VCaP (cell line): ENCODE measurements at regions not wholly inside any gene's neighbourhood (a gene's known extent, or its start where the extent isn't known, plus 50 kb on each side); places are given as distances from the start of the nearest gene placed in this dataset.

Experiments
- H3K27ac ChIP-seq: fragments of 450-650 bp; 2 replicates; pipeline ENCODE4 v1.5.1; 2017
- CTCF ChIP-seq: fragments of 450-650 bp; conservative IDR thresholded peaks from 2 replicates; pipeline ENCODE4 v1.5.1; 2017; ENCODE audit warnings: mild to moderate bottlenecking, moderate library complexity

DNA sequence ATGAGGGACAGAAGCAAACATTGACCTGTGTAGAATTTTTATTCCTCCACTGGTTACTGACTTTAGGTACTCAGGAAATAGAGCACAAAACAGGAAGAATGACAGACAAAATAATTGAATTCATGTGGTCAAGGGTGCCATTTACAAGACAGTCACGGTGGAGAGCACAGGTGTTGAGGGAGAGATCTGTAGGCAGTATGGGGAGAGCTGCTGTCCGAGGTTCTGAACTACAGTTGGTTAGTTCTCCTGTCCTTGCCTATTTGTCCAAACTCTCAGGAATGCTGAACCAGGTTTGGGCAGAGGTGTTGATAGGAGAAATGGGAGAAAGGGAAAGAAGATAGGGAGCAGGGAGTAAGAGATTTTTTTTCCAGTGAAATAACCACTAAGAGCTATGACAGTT lies 178.5 kb upstream of the ZBTB20 start:
- no peak overlapping the region for H3K27ac ChIP-seq
- no peak for TF ChIP-seq CTCF

DNA sequence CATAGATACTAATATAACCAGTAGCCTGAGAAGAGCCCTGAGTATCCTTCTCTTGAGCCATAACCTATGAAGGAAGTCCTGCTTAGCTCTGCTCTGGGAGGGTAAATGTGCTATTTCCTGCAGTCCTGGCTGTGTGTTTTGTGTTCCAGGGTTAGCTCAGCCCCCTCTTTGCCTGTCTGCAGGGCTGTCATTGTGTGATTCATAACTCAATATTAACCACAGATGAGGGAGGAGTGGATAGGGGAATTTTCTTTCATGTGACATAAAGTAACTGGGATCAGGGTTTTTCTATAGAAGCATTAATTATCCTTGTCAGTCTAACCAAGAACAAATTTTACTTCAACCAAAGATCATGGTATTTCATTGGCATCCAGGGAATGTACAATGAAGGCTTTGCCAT lies 183.3 kb upstream of the ZBTB20 start:
- no peak overlapping the region for H3K27ac ChIP-seq
- no peak for TF ChIP-seq CTCF

GRCh38 chr3:115332998-115333397 lies 185.9 kb upstream of the ZBTB20 start:
- H3K27ac ChIP-seq = no peak overlapping the region
- no peak for TF ChIP-seq CTCF

DNA sequence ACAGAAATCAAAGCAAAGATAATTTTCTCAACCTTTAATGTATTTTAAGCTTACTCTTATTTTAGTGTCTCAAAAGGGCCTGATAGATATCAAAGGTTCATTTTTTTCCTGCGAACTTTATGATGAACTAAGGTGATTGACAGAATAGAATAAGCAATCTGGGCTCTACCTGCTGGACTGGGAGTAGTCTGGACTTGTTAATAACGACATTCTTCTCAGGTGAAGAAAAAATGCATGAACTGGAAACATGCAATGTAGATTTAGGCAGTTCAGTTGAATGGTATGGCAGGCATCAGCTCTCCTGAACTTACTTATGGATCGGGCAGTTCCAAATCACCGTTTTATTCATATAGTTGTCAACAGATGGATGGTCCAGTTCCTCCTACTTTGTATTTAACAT lies 189.7 kb upstream of the ZBTB20 start:
- TF ChIP-seq CTCF = no peak

GRCh38 chr3:115340586-115340985 lies 193.5 kb upstream of the ZBTB20 start:
- no peak for TF ChIP-seq CTCF
- H3K27ac ChIP-seq = no peak overlapping the region

More for the DNA sequence above, 189.7 kb upstream of the ZBTB20 start:
- H3K27ac ChIP-seq = no peak overlapping the region; the same call in 1 of the 2 replicates

- no peak overlapping the region for H3K27ac ChIP-seq
- TF ChIP-seq CTCF = no peak
Measured at GRCh38 chr3:115341208-115341607, 194.1 kb upstream of the ZBTB20 start.

GRCh38 chr3:115347737-115348136 lies 200.6 kb upstream of the ZBTB20 start:
- H3K27ac ChIP-seq = no peak overlapping the region
- TF ChIP-seq CTCF = no peak

DNA sequence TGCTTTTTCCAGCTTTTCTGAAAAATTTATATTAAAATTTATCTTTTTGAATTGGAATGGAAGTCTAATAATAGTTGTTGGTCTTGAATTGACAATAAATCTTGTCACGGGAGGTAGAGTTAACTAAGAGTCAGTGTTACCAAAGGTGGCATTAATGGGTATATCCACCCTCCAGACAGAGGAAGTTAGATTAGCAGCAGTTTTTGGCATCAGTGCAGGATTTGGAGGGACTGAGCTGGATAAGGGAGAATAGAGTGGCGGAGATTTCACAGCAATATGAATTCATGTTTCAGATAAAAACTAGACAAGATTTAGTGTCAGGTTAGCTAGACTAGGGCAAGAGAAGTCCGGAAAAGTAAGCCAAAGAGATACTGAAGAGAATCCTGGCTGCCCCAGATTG lies 201.3 kb upstream of the ZBTB20 start:
- TF ChIP-seq CTCF = no peak
- H3K27ac ChIP-seq = no peak overlapping the region
